Amniotic stem cell (primary cell): ENCODE measurements at regions not wholly inside any gene's neighbourhood (a gene's known extent, or its start where the extent isn't known, plus 50 kb on each side); places are given as distances from the start of the nearest gene placed in this dataset.
A peak's percentile ranks its signal among the peaks of the same experiment; 100 is the strongest.

Experiments used
- DNase-seq: peaks from one replicate; lab custom pipeline; 2025; lab: John Stamatoyannopoulos, UW

GRCh38 chr7:85509476-85509875 lies 322.6 kb upstream of the SEMA3D start:
- no peak for DNase-seq

GRCh38 chr7:85508642-85509410 lies 322.0 kb upstream of the SEMA3D start:
- DNase-seq = peak; percentile 40

- DNase-seq = no peak
Measured at GRCh38 chr7:85498031-85498430, 311.2 kb upstream of the SEMA3D start.

- peak; percentile 77 for DNase-seq
Measured at GRCh38 chr7:85489498-85489897, 302.6 kb upstream of the SEMA3D start.

DNA sequence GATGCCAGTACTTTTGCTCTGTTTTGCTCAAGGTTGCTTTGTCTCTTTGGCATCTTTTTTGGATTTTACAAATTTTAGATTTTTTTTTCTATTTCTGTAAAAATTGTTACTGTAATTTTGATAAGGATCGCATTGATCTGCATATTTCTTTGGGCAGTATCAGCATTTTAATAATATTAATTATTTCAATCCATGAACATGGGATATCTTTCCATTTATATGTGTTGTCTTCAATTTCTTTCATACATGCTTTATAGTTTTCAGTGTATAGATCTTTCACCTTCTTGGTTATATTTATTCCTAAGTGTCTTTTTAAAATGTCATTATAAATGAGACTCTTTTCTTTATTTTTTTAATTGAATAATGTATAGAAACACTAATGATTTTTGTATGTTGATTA lies 301.6 kb upstream of the SEMA3D start:
- DNase-seq = no peak

GRCh38 chr7:85483177-85483576 lies 296.3 kb upstream of the SEMA3D start:
- DNase-seq = peak; percentile 15

DNA sequence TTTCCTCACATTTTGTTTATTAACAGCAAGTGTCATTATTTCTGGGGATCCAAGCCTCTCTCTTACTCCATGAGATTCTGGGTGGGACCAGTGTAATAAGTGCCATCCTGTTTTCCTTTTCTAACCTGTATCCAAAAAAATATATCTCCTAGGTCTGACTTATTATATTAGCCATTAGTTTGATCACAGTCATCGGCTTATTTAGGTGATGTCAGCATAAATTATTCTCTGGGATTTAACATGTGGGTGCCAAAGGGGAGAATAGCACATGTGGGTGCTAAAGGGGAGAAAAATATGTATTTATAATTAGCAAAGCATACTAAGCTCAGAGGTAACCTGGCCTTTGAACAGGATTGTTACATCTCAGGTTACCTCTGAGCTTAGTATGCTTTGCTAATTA lies 293.8 kb upstream of the SEMA3D start:
- DNase-seq = no peak

DNA sequence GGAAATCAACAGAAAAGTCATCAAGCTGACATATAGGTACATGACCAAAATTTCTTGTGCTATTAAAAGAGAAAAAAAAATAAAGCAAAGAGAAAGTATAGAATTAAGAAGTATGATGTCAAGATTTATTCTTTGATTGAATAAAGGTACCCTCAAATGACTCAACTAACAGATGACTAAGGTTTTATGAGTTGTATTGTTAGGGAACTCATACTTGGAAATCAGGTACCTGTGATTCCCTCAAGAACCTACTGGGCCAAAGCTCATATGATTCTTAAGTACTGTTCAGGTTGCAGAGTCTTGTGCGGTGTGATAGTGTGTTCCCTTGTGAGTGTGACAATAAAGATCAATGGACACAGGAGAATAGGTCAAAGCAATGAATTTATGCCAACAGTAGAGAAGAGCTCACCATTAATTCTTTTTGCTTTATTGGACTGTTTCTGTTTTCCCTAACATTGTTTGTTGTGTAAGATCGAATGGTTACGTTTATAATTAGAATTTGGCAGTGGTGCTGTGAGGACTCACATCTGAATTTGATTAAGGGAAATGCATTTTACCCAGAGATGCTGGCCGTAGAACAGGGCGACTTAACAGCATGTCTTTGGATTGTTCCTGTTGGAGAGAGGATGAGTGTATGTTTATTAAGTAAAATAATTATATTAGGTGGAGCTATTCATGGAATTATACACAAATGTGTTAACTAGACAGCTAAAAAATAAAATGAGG lies 293.2 kb upstream of the SEMA3D start:
- no peak for DNase-seq

- no peak for DNase-seq
Measured at GRCh38 chr7:85478530-85478929, 291.7 kb upstream of the SEMA3D start.

DNA sequence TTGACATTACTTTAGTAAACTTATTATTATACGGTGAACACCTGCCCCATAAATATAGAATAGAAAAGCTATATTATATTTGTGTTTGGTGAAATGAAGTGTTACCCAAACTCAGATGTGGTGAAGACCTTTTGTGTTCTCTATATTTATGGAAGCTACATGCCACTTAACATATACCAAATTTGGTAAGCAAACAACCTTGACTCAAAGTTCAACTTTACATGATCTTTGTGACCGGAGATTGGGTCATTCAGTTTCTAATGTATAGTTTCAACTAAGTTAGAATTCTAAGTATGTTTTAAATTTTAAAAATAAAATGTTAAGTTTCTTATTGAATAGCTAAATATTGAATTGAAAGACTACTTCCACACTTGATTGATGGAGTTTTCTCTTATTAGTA lies 288.6 kb upstream of the SEMA3D start:
- DNase-seq = no peak

DNA sequence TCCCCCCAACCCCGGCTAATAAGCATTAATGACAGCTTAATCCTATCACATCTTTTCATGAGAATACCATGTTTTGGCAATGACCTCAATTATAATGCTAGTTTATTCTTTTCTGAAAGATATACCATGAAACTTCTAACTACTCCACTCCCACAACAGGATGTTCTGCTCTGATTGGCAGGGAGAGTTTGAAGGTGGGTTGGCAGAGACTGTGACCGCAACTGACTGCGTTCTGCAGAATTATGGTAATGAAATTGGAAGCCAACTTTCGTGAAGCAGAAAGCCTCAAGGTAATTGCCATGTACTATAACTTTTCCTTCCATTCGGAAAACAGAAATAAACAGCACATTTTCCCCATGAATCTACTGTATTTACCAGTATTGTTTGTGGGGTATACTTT lies 288.2 kb upstream of the SEMA3D start:
- no peak for DNase-seq

GRCh38 chr7:85474234-85474633 lies 287.4 kb upstream of the SEMA3D start:
- DNase-seq = no peak

- no peak for DNase-seq
Measured at GRCh38 chr7:85471740-85472139, 284.9 kb upstream of the SEMA3D start.

DNA sequence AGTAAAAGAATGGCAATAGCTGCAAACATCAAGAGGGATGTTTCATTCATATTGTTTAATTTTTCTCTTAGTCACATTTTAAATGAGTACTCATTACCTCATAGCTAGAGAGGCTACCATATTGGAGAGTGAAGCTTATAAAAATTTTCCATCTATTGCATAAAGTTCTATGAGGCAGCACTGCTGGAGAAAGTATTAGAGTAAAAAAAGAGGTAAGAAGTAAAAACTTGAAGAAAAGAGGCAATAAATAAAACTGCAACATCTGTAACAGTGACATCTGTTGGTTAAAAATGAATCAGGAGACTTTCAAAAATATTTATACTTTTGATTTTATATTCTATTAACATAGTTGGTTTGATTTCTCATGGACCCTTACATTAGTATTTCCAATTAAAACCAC lies 284.5 kb upstream of the SEMA3D start:
- DNase-seq = no peak

DNA sequence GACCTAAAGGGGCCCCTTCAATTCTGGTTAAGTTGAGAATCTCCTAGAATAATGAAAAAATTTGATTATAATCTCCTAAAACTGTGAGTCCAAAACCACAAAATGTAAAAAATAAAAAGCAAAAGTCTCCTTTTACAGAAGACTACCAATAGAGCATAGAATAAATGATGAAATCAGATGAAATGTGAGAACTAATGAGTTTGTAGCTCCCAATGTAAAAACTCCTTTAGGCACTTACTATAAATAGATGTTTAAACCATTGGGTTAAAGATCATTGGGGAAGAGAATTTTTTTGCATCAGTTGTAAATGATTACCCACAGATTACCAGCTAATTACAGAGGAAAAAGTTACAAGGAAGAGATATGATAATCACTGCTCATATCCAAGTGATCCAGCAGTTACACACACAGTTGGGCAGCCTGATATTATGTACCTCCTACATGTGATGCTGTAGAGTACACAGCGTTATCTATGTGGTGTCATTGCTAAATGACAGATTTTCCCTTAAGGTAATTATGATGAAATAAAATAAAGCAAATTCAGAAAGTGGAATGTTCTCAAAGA lies 282.7 kb upstream of the SEMA3D start:
- no peak for DNase-seq

GRCh38 chr7:85464042-85464651 lies 277.3 kb upstream of the SEMA3D start:
- no peak for DNase-seq

- DNase-seq = no peak
Measured at GRCh38 chr7:85462671-85463070, 275.8 kb upstream of the SEMA3D start.

DNA sequence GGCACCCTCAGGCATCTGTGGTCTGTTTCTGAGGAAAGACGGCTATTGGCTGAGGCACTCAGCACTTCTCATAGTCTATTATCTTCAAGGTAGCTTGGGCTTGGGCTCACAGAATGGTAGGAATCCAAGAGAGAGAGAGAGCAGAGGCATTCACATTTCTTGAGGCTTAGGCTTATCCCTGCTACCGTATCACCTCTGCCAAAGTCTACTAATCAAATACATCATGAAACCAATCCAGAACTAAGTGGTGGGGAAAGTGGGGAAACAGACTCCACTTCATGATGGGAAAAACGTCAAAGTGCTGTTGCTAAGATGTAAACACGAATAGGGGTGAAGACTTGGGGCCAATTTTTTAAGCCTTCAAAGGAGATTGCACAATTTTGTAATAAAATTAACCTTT lies 271.1 kb upstream of the SEMA3D start:
- DNase-seq = no peak

GRCh38 chr7:85456254-85456653 lies 269.4 kb upstream of the SEMA3D start:
- DNase-seq = no peak

DNA sequence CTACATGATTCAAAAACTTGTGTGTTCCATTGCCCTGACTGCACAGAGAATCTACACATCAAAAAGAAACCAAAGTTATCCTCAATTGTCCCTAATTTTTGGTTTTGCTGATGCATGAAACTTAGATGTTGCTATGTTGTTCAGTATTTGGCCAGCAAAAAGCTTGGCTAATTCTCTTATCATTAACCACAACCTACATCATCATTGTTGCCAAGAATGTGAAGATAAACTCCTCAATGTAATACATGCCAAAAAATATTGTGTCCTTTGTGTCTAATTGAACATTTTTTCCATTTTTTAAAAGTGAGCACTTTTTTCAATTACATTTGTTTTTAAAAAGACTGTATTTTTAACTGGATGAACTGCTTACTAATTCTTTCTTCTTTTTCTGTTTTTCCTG lies 268.0 kb upstream of the SEMA3D start:
- peak; percentile 16 for DNase-seq

- no peak for DNase-seq
Measured at GRCh38 chr7:85452674-85453073, 265.8 kb upstream of the SEMA3D start.

DNA sequence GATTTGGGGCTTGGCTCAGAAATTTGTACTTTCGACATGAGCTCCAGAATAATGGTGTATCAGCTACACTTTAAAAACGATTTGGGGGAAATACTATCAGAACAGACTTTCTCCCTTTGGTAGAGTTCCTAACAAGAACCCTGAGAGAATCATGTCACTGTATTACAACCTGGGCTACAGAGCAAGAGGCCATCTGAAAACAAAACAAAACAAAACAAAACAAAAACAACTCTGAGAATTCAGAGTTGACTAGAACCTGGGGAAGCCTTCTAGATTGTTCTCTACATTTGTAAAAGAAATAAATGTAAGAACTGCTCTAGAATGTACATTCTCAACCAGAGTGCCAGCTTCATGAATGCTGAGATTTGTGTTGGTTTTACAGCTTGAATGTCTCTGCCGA lies 262.6 kb upstream of the SEMA3D start:
- no peak for DNase-seq

DNA sequence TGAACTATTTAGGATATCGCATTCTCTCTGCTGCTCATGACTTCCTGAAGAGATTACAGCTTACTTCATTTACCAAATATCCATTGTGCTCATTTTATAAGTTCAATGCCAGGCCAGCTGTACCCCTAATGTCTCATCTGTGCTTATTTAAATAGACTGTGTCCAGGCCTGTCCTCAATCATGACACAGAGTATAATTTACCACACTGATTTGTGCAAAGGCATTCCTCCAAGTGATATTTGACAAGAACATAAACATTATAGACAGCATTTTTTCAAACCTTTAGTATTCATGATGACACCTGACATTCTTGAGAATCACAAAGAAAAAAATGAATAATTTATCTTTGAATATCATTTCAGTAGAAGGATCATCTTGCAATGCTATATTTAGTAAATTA lies 260.1 kb upstream of the SEMA3D start:
- DNase-seq = no peak
